ENCODE measurements at regions not wholly inside any gene's neighbourhood (a gene's known extent, or its start where the extent isn't known, plus 50 kb on each side); places are given as distances from the start of the nearest gene placed in this dataset.

- no peaks in the 10 kb centered on the region for H3K27me3 ChIP-seq (ENCODE audit: control insufficient read depth in 4 of 4, insufficient read depth in 4 of 4, low read length in 3 of 4)
- 69% methylated on average over 3 of the region's 3 CpGs for WGBS
- H3K36me3 ChIP-seq (ENCODE audit: control insufficient read depth in 4 of 4, insufficient read depth in 3 of 4, low read depth in 1 of 4, low read length in 3 of 4): no peaks in the 10 kb centered on the region
- no peak for TF ChIP-seq FOXA2 (IDR thresholded peaks at IDR 0.05)
- TF ChIP-seq, protein P1, sequence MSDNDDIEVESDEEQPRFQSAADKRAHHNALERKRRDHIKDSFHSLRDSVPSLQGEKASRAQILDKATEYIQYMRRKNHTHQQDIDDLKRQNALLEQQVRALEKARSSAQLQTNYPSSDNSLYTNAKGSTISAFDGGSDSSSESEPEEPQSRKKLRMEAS (IDR thresholded peaks at IDR 0.05): no peak
- TF ChIP-seq, protein P2, sequence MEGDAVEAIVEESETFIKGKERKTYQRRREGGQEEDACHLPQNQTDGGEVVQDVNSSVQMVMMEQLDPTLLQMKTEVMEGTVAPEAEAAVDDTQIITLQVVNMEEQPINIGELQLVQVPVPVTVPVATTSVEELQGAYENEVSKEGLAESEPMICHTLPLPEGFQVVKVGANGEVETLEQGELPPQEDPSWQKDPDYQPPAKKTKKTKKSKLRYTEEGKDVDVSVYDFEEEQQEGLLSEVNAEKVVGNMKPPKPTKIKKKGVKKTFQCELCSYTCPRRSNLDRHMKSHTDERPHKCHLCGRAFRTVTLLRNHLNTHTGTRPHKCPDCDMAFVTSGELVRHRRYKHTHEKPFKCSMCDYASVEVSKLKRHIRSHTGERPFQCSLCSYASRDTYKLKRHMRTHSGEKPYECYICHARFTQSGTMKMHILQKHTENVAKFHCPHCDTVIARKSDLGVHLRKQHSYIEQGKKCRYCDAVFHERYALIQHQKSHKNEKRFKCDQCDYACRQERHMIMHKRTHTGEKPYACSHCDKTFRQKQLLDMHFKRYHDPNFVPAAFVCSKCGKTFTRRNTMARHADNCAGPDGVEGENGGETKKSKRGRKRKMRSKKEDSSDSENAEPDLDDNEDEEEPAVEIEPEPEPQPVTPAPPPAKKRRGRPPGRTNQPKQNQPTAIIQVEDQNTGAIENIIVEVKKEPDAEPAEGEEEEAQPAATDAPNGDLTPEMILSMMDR (IDR thresholded peaks at IDR 0.05; ENCODE audit: low read depth, low read length, missing input control): no peak
- TF ChIP-seq JUND (IDR thresholded peaks at IDR 0.05): no peak
- TF ChIP-seq, protein P3, sequence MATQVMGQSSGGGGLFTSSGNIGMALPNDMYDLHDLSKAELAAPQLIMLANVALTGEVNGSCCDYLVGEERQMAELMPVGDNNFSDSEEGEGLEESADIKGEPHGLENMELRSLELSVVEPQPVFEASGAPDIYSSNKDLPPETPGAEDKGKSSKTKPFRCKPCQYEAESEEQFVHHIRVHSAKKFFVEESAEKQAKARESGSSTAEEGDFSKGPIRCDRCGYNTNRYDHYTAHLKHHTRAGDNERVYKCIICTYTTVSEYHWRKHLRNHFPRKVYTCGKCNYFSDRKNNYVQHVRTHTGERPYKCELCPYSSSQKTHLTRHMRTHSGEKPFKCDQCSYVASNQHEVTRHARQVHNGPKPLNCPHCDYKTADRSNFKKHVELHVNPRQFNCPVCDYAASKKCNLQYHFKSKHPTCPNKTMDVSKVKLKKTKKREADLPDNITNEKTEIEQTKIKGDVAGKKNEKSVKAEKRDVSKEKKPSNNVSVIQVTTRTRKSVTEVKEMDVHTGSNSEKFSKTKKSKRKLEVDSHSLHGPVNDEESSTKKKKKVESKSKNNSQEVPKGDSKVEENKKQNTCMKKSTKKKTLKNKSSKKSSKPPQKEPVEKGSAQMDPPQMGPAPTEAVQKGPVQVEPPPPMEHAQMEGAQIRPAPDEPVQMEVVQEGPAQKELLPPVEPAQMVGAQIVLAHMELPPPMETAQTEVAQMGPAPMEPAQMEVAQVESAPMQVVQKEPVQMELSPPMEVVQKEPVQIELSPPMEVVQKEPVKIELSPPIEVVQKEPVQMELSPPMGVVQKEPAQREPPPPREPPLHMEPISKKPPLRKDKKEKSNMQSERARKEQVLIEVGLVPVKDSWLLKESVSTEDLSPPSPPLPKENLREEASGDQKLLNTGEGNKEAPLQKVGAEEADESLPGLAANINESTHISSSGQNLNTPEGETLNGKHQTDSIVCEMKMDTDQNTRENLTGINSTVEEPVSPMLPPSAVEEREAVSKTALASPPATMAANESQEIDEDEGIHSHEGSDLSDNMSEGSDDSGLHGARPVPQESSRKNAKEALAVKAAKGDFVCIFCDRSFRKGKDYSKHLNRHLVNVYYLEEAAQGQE (IDR thresholded peaks at IDR 0.05): no peak
- no peak for TF ChIP-seq HNF4A (conservative IDR thresholded peaks at IDR 0.05)
- TF ChIP-seq NR2F2 (IDR thresholded peaks at IDR 0.05): no peak
- TF ChIP-seq ZBTB33 (IDR thresholded peaks at IDR 0.05): no peak
- TF ChIP-seq TAF1 (conservative IDR thresholded peaks at IDR 0.05): no peak
- TF ChIP-seq RXRA (IDR thresholded peaks at IDR 0.05): no peak
- TF ChIP-seq HNF4G (IDR thresholded peaks at IDR 0.05): no peak
- TF ChIP-seq GABPA (IDR thresholded peaks at IDR 0.05 in 1 of 2, conservative IDR thresholded peaks at IDR 0.05 in 1 of 2): no peak
- TF ChIP-seq SP1 (IDR thresholded peaks at IDR 0.05): no peak
- no peak for TF ChIP-seq FOXA1 (IDR thresholded peaks at IDR 0.05)
- no peak for TF ChIP-seq RAD21 (IDR thresholded peaks at IDR 0.05)
- no peak for TF ChIP-seq ATF3 (IDR thresholded peaks at IDR 0.05)
- TF ChIP-seq YY1 (IDR thresholded peaks at IDR 0.05): no peak
- TF ChIP-seq EGR1 (IDR thresholded peaks at IDR 0.05; ENCODE audit: low read depth in 2 of 2): no peak
- no peak overlapping the region for H3K9ac ChIP-seq (ENCODE audit: low read depth in 1 of 2, low read length in 2 of 2)
- DNase-seq (ENCODE audit: low spot score): no peak
- H3K9me3 ChIP-seq (ENCODE audit: control insufficient read depth in 4 of 4, low read length in 3 of 4): no peaks in the 10 kb centered on the region
- H3K4me3 ChIP-seq (ENCODE audit: low read depth in 1 of 3, low read length in 3 of 3): no peak overlapping the region
- H3K27ac ChIP-seq (ENCODE audit: low read depth in 1 of 2, low read length in 2 of 2): no peak overlapping the region
- H3K4me1 ChIP-seq (ENCODE audit: control insufficient read depth in 4 of 4, insufficient read depth in 4 of 4, low read length in 3 of 4): peaks cover 0 to 14% (median 9%) of the 10 kb centered on the region in 4 donors
These were observed 113.6 kb upstream of the PPARGC1A start for GRCh38 chr4:24003496-24003895.
